ENCODE measurements at regions not wholly inside any gene's neighbourhood (a gene's known extent, or its start where the extent isn't known, plus 50 kb on each side); places are given as distances from the start of the nearest gene placed in this dataset.

- H3K79me1 ChIP-seq (ENCODE audit: low read depth in 1 of 2, low read length in 2 of 2): no peaks in the 10 kb centered on the region
- H4K91ac ChIP-seq (ENCODE audit: insufficient read depth, low read depth, low read length): no peak overlapping the region
- intact Hi-C loops (cut with micrococcal nuclease) (no loop called here), dilution Hi-C loops (cut with HindIII; ENCODE audit: low sequenced_read_pairs, unreplicated experiment) (no loop called here), in situ Hi-C loops (cut with MboI; ENCODE audit: low sequenced_read_pairs) (no loop called here)
- H3K23ac ChIP-seq (ENCODE audit: low read depth, low read length): no peak overlapping the region
- H3K36me3 ChIP-seq (ENCODE audit: control insufficient read depth, insufficient read depth, low read length): no peaks in the 10 kb centered on the region
- H2BK20ac ChIP-seq (ENCODE audit: low read depth, low read length): no peak overlapping the region
- POLR2A ChIA-PET (ENCODE audit: unreplicated experiment): no interaction called here
- no peak overlapping the region for H2BK5ac ChIP-seq (ENCODE audit: low read depth, low read length, poor library complexity, severe bottlenecking)
- no peaks in the 10 kb centered on the region for H3K27me3 ChIP-seq (ENCODE audit: control insufficient read depth, insufficient read depth, low read length)
- no peak overlapping the region for H3K14ac ChIP-seq (replicated peaks; ENCODE audit: low read depth, low read length)
- H2AK9ac ChIP-seq (replicated peaks; ENCODE audit: low read depth, low read length, poor library complexity): no peak overlapping the region
- CTCF ChIA-PET: no interaction called here
- no peak overlapping the region for H4K8ac ChIP-seq (ENCODE audit: low read depth in 2 of 2, low read length in 2 of 2)
- no peak overlapping the region for H3K4ac ChIP-seq (ENCODE audit: low read depth, low read length)
- H3K9me1 ChIP-seq (ENCODE audit: insufficient read depth, low read length): no peaks in the 10 kb centered on the region
- no peak overlapping the region for H3K4me3 ChIP-seq (ENCODE audit: insufficient read depth, low read depth, low read length)
- no peak overlapping the region for H3K9ac ChIP-seq (ENCODE audit: low read depth, low read length)
- no peak overlapping the region for H2AK5ac ChIP-seq (ENCODE audit: low read depth, low read length)
- no peak overlapping the region for H2BK15ac ChIP-seq (ENCODE audit: low read depth, low read length)
- DNase-seq (no peak), ATAC-seq (ENCODE audit: low read depth) (no peak)
- H2AFZ ChIP-seq (replicated peaks; ENCODE audit: low read length, poor library complexity): no peak overlapping the region
- H3K56ac ChIP-seq (ENCODE audit: extremely low read depth, insufficient read depth, low read length): no peak overlapping the region
- H4K5ac ChIP-seq (ENCODE audit: low read depth, low read length): no peak overlapping the region
- no peak overlapping the region for H3K18ac ChIP-seq (ENCODE audit: low read depth, low read length)
- H3K4me2 ChIP-seq (ENCODE audit: low read depth, low read length): no peak overlapping the region
- H3K9me3 ChIP-seq (ENCODE audit: control insufficient read depth, insufficient read depth, low read length): peaks cover 11% of the 10 kb centered on the region
- no peak overlapping the region for H2BK120ac ChIP-seq (ENCODE audit: low read depth, low read length)
- H3K27ac ChIP-seq (ENCODE audit: insufficient read depth, low read length): no peak overlapping the region
- no CpG with 5 or more reads among the region's 2 CpGs for WGBS, 2 experiments (ENCODE audit: extremely low coverage in 2 of 2, insufficient read length in 1 of 2)
- H3K4me1 ChIP-seq (ENCODE audit: control insufficient read depth, insufficient read depth, low read length): no peaks in the 10 kb centered on the region
- BruUV-seq (replicated peaks): no TSS peak
- TF ChIP-seq SMC3 (IDR thresholded peaks at IDR 0.05; ENCODE audit: low read depth, low read length): no peak
- TF ChIP-seq NFE2L2 (IDR thresholded peaks at IDR 0.05; ENCODE audit: low read depth, low read length): no peak
- TF ChIP-seq, protein P1, sequence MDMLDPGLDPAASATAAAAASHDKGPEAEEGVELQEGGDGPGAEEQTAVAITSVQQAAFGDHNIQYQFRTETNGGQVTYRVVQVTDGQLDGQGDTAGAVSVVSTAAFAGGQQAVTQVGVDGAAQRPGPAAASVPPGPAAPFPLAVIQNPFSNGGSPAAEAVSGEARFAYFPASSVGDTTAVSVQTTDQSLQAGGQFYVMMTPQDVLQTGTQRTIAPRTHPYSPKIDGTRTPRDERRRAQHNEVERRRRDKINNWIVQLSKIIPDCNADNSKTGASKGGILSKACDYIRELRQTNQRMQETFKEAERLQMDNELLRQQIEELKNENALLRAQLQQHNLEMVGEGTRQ (IDR thresholded peaks at IDR 0.05; ENCODE audit: low read depth, low read length): no peak
- no peak for TF ChIP-seq POLR2A (IDR thresholded peaks at IDR 0.05; ENCODE audit: low read depth, low read length)
- TF ChIP-seq MAZ (IDR thresholded peaks at IDR 0.05; ENCODE audit: borderline replicate concordance, low read depth, low read length): no peak
- TF ChIP-seq FOS (IDR thresholded peaks at IDR 0.05; ENCODE audit: low read depth, low read length): no peak
- TF ChIP-seq CTCF (conservative IDR thresholded peaks at IDR 0.05; ENCODE audit: low read depth, low read length): no peak
- TF ChIP-seq RFX5 (IDR thresholded peaks at IDR 0.05; ENCODE audit: low read depth, low read length): no peak
- no peak for TF ChIP-seq RAD21 (IDR thresholded peaks at IDR 0.05; ENCODE audit: low read length)
- H4K20me1 ChIP-seq (ENCODE audit: insufficient read depth, low read length): no peaks in the 10 kb centered on the region
Measured at GRCh38 chr13:90104764-90105163, 1242.7 kb upstream of the MIR17HG start.

Data from IMR-90 (cell line).